ENCODE measurements at regions not wholly inside any gene's neighbourhood (a gene's known extent, or its start where the extent isn't known, plus 50 kb on each side); places are given as distances from the start of the nearest gene placed in this dataset.

- no peak for TF ChIP-seq MYC (IDR thresholded peaks at IDR 0.05; ENCODE audit: low read depth, low read length)
- TF ChIP-seq CTCF (IDR thresholded peaks at IDR 0.05; ENCODE audit: low read depth, low read length): no peak
- TF ChIP-seq MAX (IDR thresholded peaks at IDR 0.05; ENCODE audit: low read depth, low read length): no peak
- no peak for TF ChIP-seq POLR2A (IDR thresholded peaks at IDR 0.05; ENCODE audit: extremely low read depth, insufficient read length)
- DNase-seq (ENCODE audit: low read depth): no peak
Measured at GRCh38 chr13:77437267-77437666, 98.2 kb upstream of the SCEL start.

GRCh38 chr13:77434289-77434688, 101.2 kb upstream of the SCEL start:
- H3K4me3 ChIP-seq (ENCODE audit: low read depth, low read length): no peak overlapping the region
- TF ChIP-seq CTCF (IDR thresholded peaks at IDR 0.05; ENCODE audit: low read depth, low read length) (no peak), MAX (IDR thresholded peaks at IDR 0.05; ENCODE audit: low read depth, low read length) (no peak), POLR2A (IDR thresholded peaks at IDR 0.05; ENCODE audit: extremely low read depth, insufficient read length) (no peak), MYC (IDR thresholded peaks at IDR 0.05; ENCODE audit: low read depth, low read length) (no peak)
- DNase-seq (ENCODE audit: low read depth): no peak

More at GRCh38 chr13:77437267-77437666, 98.2 kb upstream of the SCEL start:
- H3K4me3 ChIP-seq (ENCODE audit: low read depth, low read length): no peak overlapping the region

GRCh38 chr13:77431449-77431848, 104.1 kb upstream of the SCEL start:
- no peak overlapping the region for H3K4me3 ChIP-seq (ENCODE audit: low read depth, low read length)
- no peak for TF ChIP-seq MYC (IDR thresholded peaks at IDR 0.05; ENCODE audit: low read depth, low read length)
- TF ChIP-seq CTCF (IDR thresholded peaks at IDR 0.05; ENCODE audit: low read depth, low read length): no peak
- TF ChIP-seq MAX (IDR thresholded peaks at IDR 0.05; ENCODE audit: low read depth, low read length): no peak
- no peak for TF ChIP-seq POLR2A (IDR thresholded peaks at IDR 0.05; ENCODE audit: extremely low read depth, insufficient read length)
- DNase-seq (ENCODE audit: low read depth): no peak

GRCh38 chr13:77430377-77430951, 103.6 kb upstream of the MYCBP2 start:
- no peak overlapping the region for H3K4me3 ChIP-seq (ENCODE audit: low read depth, low read length)
- TF ChIP-seq MYC (IDR thresholded peaks at IDR 0.05; ENCODE audit: low read depth, low read length): no peak
- TF ChIP-seq POLR2A (IDR thresholded peaks at IDR 0.05; ENCODE audit: extremely low read depth, insufficient read length): no peak
- TF ChIP-seq CTCF (IDR thresholded peaks at IDR 0.05; ENCODE audit: low read depth, low read length): no peak
- no peak for TF ChIP-seq MAX (IDR thresholded peaks at IDR 0.05; ENCODE audit: low read depth, low read length)
- DNase-seq (ENCODE audit: low read depth): no peak

GRCh38 chr13:77429320-77430142, 102.6 kb upstream of the MYCBP2 start:
- DNase-seq (ENCODE audit: low read depth): no peak
- H3K4me3 ChIP-seq (ENCODE audit: low read depth, low read length): no peak overlapping the region
- TF ChIP-seq POLR2A (IDR thresholded peaks at IDR 0.05; ENCODE audit: extremely low read depth, insufficient read length): no peak
- TF ChIP-seq MYC (IDR thresholded peaks at IDR 0.05; ENCODE audit: low read depth, low read length): no peak
- no peak for TF ChIP-seq CTCF (IDR thresholded peaks at IDR 0.05; ENCODE audit: low read depth, low read length)
- no peak for TF ChIP-seq MAX (IDR thresholded peaks at IDR 0.05; ENCODE audit: low read depth, low read length)
